PC-3 (cell line): ENCODE measurements at regions not wholly inside any gene's neighbourhood (a gene's known extent, or its start where the extent isn't known, plus 50 kb on each side); places are given as distances from the start of the nearest gene placed in this dataset.

Source experiments
- EZH2 ChIP-seq: fragments of 300-600 bp; sonication (generic); IDR thresholded peaks from one replicate; pipeline ENCODE4 v1.6.1; 2017; ENCODE audit warnings: antibody characterized with exemption, mild to moderate bottlenecking, low read length; ENCODE audit not compliant: unreplicated experiment
- TF ChIP-seq, protein P1 (sequence below): fragments of 300-600 bp; sonication (generic); conservative IDR thresholded peaks from 2 replicates; pipeline ENCODE4 v1.5.1; 2017; ENCODE audit warnings: antibody characterized with exemption, low read depth, mild to moderate bottlenecking, low read length

DNA sequence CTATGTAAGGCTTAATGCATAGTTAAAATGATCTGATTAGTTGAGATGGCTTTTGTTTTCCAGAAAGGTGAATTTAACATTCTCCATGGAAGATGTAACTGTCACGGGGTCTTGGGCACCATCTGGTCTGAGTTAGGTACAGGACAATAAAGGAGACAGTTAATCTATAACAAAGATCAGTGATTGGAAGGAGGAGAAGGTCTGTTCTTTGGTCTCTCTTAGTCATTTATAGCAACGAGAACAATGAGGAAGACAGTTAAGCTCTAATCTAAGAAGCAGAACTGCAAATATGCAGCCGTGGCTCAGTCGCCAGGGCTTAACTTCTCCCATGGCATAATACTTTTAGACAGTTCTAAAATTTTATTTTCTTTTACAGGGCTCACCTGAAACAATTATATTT lies 405.5 kb upstream of the SULF2 start:
- TF ChIP-seq, protein P1, sequence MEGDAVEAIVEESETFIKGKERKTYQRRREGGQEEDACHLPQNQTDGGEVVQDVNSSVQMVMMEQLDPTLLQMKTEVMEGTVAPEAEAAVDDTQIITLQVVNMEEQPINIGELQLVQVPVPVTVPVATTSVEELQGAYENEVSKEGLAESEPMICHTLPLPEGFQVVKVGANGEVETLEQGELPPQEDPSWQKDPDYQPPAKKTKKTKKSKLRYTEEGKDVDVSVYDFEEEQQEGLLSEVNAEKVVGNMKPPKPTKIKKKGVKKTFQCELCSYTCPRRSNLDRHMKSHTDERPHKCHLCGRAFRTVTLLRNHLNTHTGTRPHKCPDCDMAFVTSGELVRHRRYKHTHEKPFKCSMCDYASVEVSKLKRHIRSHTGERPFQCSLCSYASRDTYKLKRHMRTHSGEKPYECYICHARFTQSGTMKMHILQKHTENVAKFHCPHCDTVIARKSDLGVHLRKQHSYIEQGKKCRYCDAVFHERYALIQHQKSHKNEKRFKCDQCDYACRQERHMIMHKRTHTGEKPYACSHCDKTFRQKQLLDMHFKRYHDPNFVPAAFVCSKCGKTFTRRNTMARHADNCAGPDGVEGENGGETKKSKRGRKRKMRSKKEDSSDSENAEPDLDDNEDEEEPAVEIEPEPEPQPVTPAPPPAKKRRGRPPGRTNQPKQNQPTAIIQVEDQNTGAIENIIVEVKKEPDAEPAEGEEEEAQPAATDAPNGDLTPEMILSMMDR: no peak
- TF ChIP-seq EZH2: no peak
